ENCODE measurements at regions not wholly inside any gene's neighbourhood (a gene's known extent, or its start where the extent isn't known, plus 50 kb on each side); places are given as distances from the start of the nearest gene placed in this dataset.

GRCh38 chr10:131427901-131428300 is 116.4 kb upstream of the TCERG1L start:
- TF ChIP-seq CTCF (IDR thresholded peaks at IDR 0.05) (no peak), POLR2A (IDR thresholded peaks at IDR 0.05; ENCODE audit: low read depth) (no peak), POLR2AphosphoS5 (IDR thresholded peaks at IDR 0.05) (no peak)
